ENCODE measurements at regions not wholly inside any gene's neighbourhood (a gene's known extent, or its start where the extent isn't known, plus 50 kb on each side); places are given as distances from the start of the nearest gene placed in this dataset.

DNA sequence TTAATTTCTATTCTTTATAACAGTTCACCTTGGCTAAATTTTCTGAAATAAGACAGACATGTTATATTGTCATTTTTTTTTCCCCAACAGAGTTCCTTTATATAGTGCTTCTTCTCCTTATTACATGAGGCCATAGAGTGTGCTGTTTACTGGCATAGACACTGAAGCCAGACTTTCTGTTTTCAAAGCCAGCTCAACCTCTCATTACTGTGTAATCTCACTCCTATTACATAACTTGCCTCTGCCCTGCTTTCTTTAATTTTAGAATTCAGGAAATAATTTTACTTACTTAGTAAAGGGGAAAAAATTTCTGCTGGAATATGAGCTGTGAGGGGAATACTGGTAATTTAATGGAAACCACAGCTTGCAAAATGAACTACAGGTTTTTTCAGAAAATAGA lies 1380.4 kb downstream of the SLITRK1 start:
- TF ChIP-seq, protein P1, sequence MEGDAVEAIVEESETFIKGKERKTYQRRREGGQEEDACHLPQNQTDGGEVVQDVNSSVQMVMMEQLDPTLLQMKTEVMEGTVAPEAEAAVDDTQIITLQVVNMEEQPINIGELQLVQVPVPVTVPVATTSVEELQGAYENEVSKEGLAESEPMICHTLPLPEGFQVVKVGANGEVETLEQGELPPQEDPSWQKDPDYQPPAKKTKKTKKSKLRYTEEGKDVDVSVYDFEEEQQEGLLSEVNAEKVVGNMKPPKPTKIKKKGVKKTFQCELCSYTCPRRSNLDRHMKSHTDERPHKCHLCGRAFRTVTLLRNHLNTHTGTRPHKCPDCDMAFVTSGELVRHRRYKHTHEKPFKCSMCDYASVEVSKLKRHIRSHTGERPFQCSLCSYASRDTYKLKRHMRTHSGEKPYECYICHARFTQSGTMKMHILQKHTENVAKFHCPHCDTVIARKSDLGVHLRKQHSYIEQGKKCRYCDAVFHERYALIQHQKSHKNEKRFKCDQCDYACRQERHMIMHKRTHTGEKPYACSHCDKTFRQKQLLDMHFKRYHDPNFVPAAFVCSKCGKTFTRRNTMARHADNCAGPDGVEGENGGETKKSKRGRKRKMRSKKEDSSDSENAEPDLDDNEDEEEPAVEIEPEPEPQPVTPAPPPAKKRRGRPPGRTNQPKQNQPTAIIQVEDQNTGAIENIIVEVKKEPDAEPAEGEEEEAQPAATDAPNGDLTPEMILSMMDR (IDR thresholded peaks at IDR 0.05): no peak
- TF ChIP-seq POLR2AphosphoS5 (IDR thresholded peaks at IDR 0.05): no peak
- no peak for TF ChIP-seq EP300 (IDR thresholded peaks at IDR 0.05)

All from upper lobe of left lung (tissue), 4 donors.